Gastrocnemius medialis (tissue), 4 donors: ENCODE measurements at regions not wholly inside any gene's neighbourhood (a gene's known extent, or its start where the extent isn't known, plus 50 kb on each side); places are given as distances from the start of the nearest gene placed in this dataset.
"Not testable (repeated sequence)": the region's sequence is repeated elsewhere in the genome, so short reads cannot be mapped to it uniquely, and the experiment has no call there.

Source experiments
- ATAC-seq, 2 donors: fragments of 150-250 bp; one replicate each; pipeline ENCODE4 v1.9.1; 2016
- DNase-seq, 2 donors: peaks; one replicate each; pipeline ENCODE4 v3.0.0-alpha.2; 2019
- H3K27ac ChIP-seq, 4 donors: fragments of 200-600 bp; sonication (generic); 1 replicate in 1 of 4; 2 replicates in 3 of 4; pipeline ENCODE4 v1.5.1; 2016 to 2018; ENCODE audit warnings: mild to moderate bottlenecking in 2 of 4, moderate library complexity in 1 of 4
- H3K27me3 ChIP-seq, 3 donors: fragments of 200-600 bp; sonication (generic) in 2 of 3; 1 replicate in 1 of 3; 2 replicates in 2 of 3; pipeline versions ENCODE4 v1.5.1 to v1.6.0; 2016 to 2019; ENCODE audit warnings: mild to moderate bottlenecking in 1 of 3, moderate library complexity in 1 of 3
- H3K36me3 ChIP-seq, 2 donors: fragments of 200-600 bp; sonication (generic) in 1 of 2; one replicate each; pipeline ENCODE4 v1.5.1; 2017 to 2018
- H3K4me1 ChIP-seq, 2 donors: fragments of 200-600 bp; sonication (generic) in 1 of 2; one replicate each; pipeline ENCODE4 v1.5.1; 2016 to 2017; ENCODE audit warnings: mild to moderate bottlenecking in 2 of 2
- H3K4me3 ChIP-seq, 4 donors: fragments of 200-600 bp; sonication (generic) in 3 of 4; 1 replicate in 1 of 4; 2 replicates in 3 of 4; pipeline ENCODE4 v1.5.1; 2016 to 2019; ENCODE audit warnings: mild to moderate bottlenecking in 2 of 4
- H3K9me3 ChIP-seq, 3 donors: fragments of 200-600 bp; sonication (generic) in 2 of 3; 1 replicate in 1 of 3; 2 replicates in 2 of 3; pipeline ENCODE4 v1.5.1; 2016 to 2019
- POLR2A ChIP-seq, 2 donors: fragments of 450-650 bp; IDR thresholded peaks; one replicate each; pipeline ENCODE4 v1.6.1; 2017; ENCODE audit warnings: antibody characterized with exemption in 2 of 2, mild to moderate bottlenecking in 2 of 2, moderate library complexity in 2 of 2
- in situ Hi-C, 4 donors: fragments of 200-750 bp; cut with MboI; loops; one replicate each; pipeline versions ENCODE4 v1.15.0 to v1.8.0; 2017; ENCODE audit warnings: low sequenced_read_pairs in 4 of 4
- intact Hi-C: fragments of 100-400 bp; cut with DNase I; formaldehyde crosslinking; loops from one replicate; pipeline ENCODE4 v1.15.1; 2023; ENCODE audit warnings: low total_unique reads
- TF ChIP-seq, protein P1 (sequence below), 5 experiments: fragments of 450-650 bp in 3 of 5; fragments of 200-600 bp in 2 of 5; sonication (generic) in 2 of 5; IDR thresholded peaks in 4 of 5; conservative IDR thresholded peaks in 1 of 5; 1 replicate in 4 of 5; 2 replicates in 1 of 5; pipeline ENCODE4 v1.5.1; 2016 to 2019; ENCODE audit warnings: antibody characterized with exemption in 5 of 5, mild to moderate bottlenecking in 3 of 5, moderate library complexity in 3 of 5

DNA sequence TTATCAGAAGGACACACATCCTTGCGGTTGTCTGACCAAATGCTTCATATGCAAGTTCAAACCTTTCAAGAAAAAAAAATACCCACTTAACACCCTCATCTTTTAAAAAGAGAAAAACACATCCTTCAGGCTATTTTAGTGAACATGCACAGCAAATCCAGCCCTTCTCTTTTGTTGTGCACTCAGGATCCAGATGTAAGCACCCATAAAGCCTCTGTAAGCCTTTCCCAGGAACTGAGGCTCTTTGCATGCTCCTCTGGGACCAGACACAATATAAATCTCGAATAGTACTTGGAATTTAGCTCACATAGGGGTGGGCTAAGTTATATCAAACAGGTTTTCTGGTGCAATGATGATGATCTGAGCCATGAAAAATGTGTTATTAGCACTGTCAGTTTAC is 308.8 kb upstream of the FAM98A start:
- Histone ChIP-seq H3K9me3 (no peaks in the 10 kb centered on the region), H3K36me3 (no peaks in the 10 kb centered on the region), H3K27ac (no peak overlapping the region), H3K27me3 (no peaks in the 10 kb centered on the region), H3K4me1 (no peaks in the 10 kb centered on the region), H3K4me3 (no peak overlapping the region)
- ATAC-seq (no peak), DNase-seq (no peak)
- intact Hi-C loops, result no loop called here
- in situ Hi-C loops, result no loop called here
- TF ChIP-seq, protein P1, sequence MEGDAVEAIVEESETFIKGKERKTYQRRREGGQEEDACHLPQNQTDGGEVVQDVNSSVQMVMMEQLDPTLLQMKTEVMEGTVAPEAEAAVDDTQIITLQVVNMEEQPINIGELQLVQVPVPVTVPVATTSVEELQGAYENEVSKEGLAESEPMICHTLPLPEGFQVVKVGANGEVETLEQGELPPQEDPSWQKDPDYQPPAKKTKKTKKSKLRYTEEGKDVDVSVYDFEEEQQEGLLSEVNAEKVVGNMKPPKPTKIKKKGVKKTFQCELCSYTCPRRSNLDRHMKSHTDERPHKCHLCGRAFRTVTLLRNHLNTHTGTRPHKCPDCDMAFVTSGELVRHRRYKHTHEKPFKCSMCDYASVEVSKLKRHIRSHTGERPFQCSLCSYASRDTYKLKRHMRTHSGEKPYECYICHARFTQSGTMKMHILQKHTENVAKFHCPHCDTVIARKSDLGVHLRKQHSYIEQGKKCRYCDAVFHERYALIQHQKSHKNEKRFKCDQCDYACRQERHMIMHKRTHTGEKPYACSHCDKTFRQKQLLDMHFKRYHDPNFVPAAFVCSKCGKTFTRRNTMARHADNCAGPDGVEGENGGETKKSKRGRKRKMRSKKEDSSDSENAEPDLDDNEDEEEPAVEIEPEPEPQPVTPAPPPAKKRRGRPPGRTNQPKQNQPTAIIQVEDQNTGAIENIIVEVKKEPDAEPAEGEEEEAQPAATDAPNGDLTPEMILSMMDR (IDR thresholded peaks at IDR 0.05 in 4 of 5, conservative IDR thresholded peaks at IDR 0.05 in 1 of 5), result no peak
- TF ChIP-seq POLR2A (IDR thresholded peaks at IDR 0.05), result no peak

DNA sequence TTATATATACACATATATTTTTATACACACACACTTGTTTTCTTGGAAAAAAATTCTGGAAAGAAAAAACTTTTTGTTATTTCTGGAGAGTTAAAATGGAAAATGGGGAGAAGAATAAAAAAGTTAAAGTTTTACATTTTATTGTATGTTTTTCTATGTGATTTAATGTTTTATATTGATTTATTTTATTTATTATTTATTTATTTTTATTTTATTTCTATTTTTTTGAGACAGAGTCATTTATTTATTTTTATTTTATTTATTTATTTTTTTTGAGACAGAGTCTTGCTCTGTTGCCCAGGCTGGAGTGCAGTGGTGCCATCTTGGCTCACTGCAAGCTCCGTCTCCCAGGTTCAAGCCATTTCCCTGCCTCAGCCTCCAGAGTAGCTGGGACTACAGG is 307.0 kb upstream of the FAM98A start:
- H3K27me3 ChIP-seq, ATAC-seq, H3K4me3 ChIP-seq, H3K36me3 ChIP-seq, DNase-seq, H3K27ac ChIP-seq, in situ Hi-C loops, H3K4me1 ChIP-seq, H3K9me3 ChIP-seq, intact Hi-C loops: not testable (repeated sequence)

DNA sequence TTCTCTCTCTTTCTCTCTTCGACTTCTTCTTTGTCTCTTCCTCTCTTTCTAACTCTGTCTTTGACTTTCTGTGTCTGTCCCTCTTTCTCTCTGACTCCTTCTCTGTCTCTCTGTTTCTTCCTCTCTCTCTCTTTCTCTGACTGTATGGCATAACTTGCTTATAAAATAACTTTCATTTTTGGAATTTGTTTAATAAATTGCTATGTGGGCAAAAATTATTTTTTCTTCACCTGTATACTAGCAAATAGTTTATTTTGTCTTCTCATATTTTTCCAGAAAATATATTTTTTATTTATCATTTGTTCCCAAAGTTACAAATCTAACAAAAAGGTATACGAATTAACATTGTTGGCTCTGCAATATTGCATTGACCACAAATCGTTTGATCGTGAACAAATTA is 305.7 kb upstream of the FAM98A start:
- in situ Hi-C loops, result no loop called here
- Histone ChIP-seq H3K36me3 (no peaks in the 10 kb centered on the region), H3K9me3 (no peaks in the 10 kb centered on the region), H3K27me3 (no peaks in the 10 kb centered on the region), H3K4me1 (no peaks in the 10 kb centered on the region), H3K4me3 (no peak overlapping the region), H3K27ac (no peak overlapping the region)
- no peak for DNase-seq
- ATAC-seq, result no peak
- TF ChIP-seq, protein P1 (IDR thresholded peaks at IDR 0.05 in 4 of 5, conservative IDR thresholded peaks at IDR 0.05 in 1 of 5), result no peak
- intact Hi-C loops, result no loop called here

DNA sequence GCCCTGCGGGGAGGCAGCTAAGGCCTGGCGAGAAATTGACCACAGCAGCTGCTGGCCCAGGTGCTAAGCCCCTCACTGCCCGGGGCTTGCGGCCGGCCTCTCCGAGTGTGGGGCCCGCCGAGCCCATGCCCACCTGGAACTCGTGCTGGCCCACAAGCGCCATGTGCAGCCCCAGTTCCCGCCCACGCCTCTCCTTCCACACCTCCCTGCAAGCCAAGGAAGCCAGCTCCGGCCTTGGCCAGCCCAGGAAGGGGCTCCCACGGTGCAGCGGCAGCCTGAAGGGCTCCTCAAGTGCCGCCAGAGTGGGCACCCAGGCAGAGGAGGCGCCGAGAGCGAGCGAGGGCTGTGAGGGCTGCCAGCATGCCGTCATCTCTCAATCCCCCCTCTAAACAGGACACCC is 304.6 kb upstream of the FAM98A start:
- TF ChIP-seq, protein P1 (IDR thresholded peaks at IDR 0.05 in 4 of 5, conservative IDR thresholded peaks at IDR 0.05 in 1 of 5), result no peak
- TF ChIP-seq POLR2A (IDR thresholded peaks at IDR 0.05), result no peak
- H3K4me1 ChIP-seq, result no peaks in the 10 kb centered on the region
- no peak overlapping the region for H3K4me3 ChIP-seq
- no peak for DNase-seq
- no peaks in the 10 kb centered on the region for H3K9me3 ChIP-seq
- no peaks in the 10 kb centered on the region for H3K27me3 ChIP-seq
- no peak for ATAC-seq
- H3K27ac ChIP-seq, result no peak overlapping the region
- intact Hi-C loops, result no loop called here
- H3K36me3 ChIP-seq, result no peaks in the 10 kb centered on the region
- in situ Hi-C loops, result no loop called here

DNA sequence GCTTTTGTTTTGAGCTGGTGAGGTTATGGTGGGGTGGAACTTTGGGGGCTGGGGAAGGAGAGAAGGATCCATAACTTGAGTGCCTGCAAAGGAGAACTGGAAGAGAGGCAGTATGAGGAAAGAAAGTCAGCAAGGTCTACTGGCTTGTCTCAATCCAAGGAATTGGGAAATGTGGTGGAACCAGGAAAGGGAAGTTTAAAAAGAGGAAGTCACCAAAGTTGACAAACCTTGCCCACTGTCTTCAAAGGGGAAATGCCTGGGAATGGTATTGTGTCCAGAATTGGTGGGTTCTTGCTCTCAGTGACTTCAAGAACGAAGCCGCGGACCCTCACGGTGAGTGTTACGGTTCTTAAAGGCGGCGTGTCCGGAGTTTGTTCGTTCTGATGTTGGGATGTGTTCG is 304.1 kb upstream of the FAM98A start:
- H3K4me3 ChIP-seq, result no peak overlapping the region
- no peak overlapping the region for H3K27ac ChIP-seq
- ATAC-seq (no peak), DNase-seq (no peak)
- H3K36me3 ChIP-seq, result no peaks in the 10 kb centered on the region
- no peaks in the 10 kb centered on the region for H3K27me3 ChIP-seq
- no peaks in the 10 kb centered on the region for H3K4me1 ChIP-seq
- TF ChIP-seq, protein P1 (IDR thresholded peaks at IDR 0.05 in 4 of 5, conservative IDR thresholded peaks at IDR 0.05 in 1 of 5), result no peak
- no peak for TF ChIP-seq POLR2A (IDR thresholded peaks at IDR 0.05)
- no peaks in the 10 kb centered on the region for H3K9me3 ChIP-seq
- in situ Hi-C loops (no loop called here), intact Hi-C loops (no loop called here)
